Peyer's patch (tissue), 4 donors: ENCODE measurements at regions not wholly inside any gene's neighbourhood (a gene's known extent, or its start where the extent isn't known, plus 50 kb on each side); places are given as distances from the start of the nearest gene placed in this dataset.

ENCODE experiments used
- DNase-seq, 3 donors: peaks; one replicate each; pipeline ENCODE4 v3.0.0-alpha.2; 2017 to 2019
- H3K27ac ChIP-seq, 4 donors: fragments of 200-600 bp; sonication (generic); one replicate each; pipeline ENCODE4 v1.5.1; 2016 to 2019
- H3K27me3 ChIP-seq, 2 donors: fragments of 200-600 bp; sonication (generic); one replicate each; pipeline ENCODE4 v1.5.1; 2019
- H3K36me3 ChIP-seq, 3 donors: fragments of 200-600 bp; sonication (generic); one replicate each; pipeline ENCODE4 v1.5.1; 2016 to 2019
- H3K4me1 ChIP-seq, 4 donors: fragments of 200-600 bp; sonication (generic); one replicate each; pipeline ENCODE4 v1.5.1; 2016 to 2019
- H3K4me3 ChIP-seq, 4 donors: fragments of 200-600 bp; sonication (generic); 1 replicate in 3 of 4; 2 replicates in 1 of 4; pipeline ENCODE4 v1.5.1; 2016 to 2019; ENCODE audit warnings: mild to moderate bottlenecking in 1 of 4
- H3K9me3 ChIP-seq, 4 donors: fragments of 200-600 bp; sonication (generic); one replicate each; pipeline ENCODE4 v1.5.1; 2016 to 2019; ENCODE audit warnings: mild to moderate bottlenecking in 1 of 4
- POLR2A ChIP-seq, 2 donors: fragments of 450-650 bp; IDR thresholded peaks; one replicate each; pipeline ENCODE4 v1.5.1; 2017; ENCODE audit warnings: antibody characterized with exemption in 2 of 2, mild to moderate bottlenecking in 2 of 2, moderate library complexity in 2 of 2
- TF ChIP-seq, protein P1 (sequence below), 6 experiments: fragments of 450-650 bp in 4 of 6; fragments of 200-600 bp in 2 of 6; sonication (generic) in 1 of 6; IDR thresholded peaks; one replicate each; pipeline ENCODE4 v1.5.1; 2017 to 2019; ENCODE audit warnings: antibody characterized with exemption in 6 of 6, mild to moderate bottlenecking in 3 of 6, moderate library complexity in 1 of 6

DNA sequence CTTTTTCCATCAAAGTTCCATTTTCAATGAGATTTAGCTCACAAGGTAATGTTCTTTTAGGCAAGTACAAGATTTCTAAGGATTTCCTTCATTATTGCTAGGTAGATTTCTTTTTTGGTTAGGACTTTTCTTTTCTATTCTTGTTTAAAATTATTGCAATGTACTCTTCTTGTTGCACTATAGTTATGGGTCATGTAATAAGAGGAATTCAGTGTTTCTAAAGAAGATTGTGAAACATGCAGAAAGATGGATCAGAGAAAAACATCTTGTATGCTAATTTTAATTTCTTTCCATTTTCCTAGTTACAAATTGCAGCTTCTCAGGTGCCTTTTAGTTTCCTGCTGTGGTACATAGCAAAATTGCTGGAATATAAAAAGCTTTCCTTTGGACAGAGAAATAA, 56.1 kb downstream of the BTG1 start:
- TF ChIP-seq, protein P1, sequence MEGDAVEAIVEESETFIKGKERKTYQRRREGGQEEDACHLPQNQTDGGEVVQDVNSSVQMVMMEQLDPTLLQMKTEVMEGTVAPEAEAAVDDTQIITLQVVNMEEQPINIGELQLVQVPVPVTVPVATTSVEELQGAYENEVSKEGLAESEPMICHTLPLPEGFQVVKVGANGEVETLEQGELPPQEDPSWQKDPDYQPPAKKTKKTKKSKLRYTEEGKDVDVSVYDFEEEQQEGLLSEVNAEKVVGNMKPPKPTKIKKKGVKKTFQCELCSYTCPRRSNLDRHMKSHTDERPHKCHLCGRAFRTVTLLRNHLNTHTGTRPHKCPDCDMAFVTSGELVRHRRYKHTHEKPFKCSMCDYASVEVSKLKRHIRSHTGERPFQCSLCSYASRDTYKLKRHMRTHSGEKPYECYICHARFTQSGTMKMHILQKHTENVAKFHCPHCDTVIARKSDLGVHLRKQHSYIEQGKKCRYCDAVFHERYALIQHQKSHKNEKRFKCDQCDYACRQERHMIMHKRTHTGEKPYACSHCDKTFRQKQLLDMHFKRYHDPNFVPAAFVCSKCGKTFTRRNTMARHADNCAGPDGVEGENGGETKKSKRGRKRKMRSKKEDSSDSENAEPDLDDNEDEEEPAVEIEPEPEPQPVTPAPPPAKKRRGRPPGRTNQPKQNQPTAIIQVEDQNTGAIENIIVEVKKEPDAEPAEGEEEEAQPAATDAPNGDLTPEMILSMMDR (IDR thresholded peaks at IDR 0.05) = no peak
- TF ChIP-seq POLR2A (IDR thresholded peaks at IDR 0.05) = no peak
- no peaks in the 10 kb centered on the region for H3K9me3 ChIP-seq
- H3K27me3 ChIP-seq = no peaks in the 10 kb centered on the region
- no peaks in the 10 kb centered on the region for H3K36me3 ChIP-seq
- no peak for DNase-seq
- peaks cover 0 to 6% (median 0%) of the 10 kb centered on the region in 4 donors for H3K4me1 ChIP-seq
- H3K4me3 ChIP-seq = no peak overlapping the region
- no peak overlapping the region for H3K27ac ChIP-seq

- DNase-seq = no peak
- no peaks in the 10 kb centered on the region for H3K9me3 ChIP-seq
- no peak for TF ChIP-seq POLR2A (IDR thresholded peaks at IDR 0.05)
- TF ChIP-seq, protein P1 (IDR thresholded peaks at IDR 0.05) = no peak
- no peaks in the 10 kb centered on the region for H3K36me3 ChIP-seq
- H3K27me3 ChIP-seq = no peaks in the 10 kb centered on the region
- H3K4me3 ChIP-seq = no peak overlapping the region
- H3K27ac ChIP-seq = no peak overlapping the region
- no peaks in the 10 kb centered on the region for H3K4me1 ChIP-seq
Measured at GRCh38 chr12:92088805-92089204, 56.8 kb downstream of the BTG1 start.

DNA sequence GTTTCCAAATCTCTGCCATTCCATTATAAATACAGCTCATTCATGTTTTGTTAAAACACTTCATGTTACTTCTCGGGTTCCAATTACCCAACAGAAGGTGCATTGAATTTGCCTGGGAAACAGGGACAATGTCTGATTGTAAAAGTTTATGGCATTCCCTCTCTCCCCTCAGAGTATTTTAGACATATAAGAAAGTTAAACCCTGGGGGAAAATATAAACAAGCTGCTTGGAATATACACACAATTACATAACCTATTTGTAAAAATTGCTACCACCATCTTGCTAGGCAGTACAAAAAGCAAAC, 60.0 kb downstream of the BTG1 start:
- TF ChIP-seq POLR2A (IDR thresholded peaks at IDR 0.05) = no peak
- TF ChIP-seq, protein P1 (IDR thresholded peaks at IDR 0.05) = no peak
- H3K9me3 ChIP-seq = no peaks in the 10 kb centered on the region
- no peak for DNase-seq
- H3K27me3 ChIP-seq = no peaks in the 10 kb centered on the region
- H3K27ac ChIP-seq = no peak overlapping the region
- no peak overlapping the region for H3K4me3 ChIP-seq
- H3K36me3 ChIP-seq = no peaks in the 10 kb centered on the region
- H3K4me1 ChIP-seq = no peaks in the 10 kb centered on the region

DNA sequence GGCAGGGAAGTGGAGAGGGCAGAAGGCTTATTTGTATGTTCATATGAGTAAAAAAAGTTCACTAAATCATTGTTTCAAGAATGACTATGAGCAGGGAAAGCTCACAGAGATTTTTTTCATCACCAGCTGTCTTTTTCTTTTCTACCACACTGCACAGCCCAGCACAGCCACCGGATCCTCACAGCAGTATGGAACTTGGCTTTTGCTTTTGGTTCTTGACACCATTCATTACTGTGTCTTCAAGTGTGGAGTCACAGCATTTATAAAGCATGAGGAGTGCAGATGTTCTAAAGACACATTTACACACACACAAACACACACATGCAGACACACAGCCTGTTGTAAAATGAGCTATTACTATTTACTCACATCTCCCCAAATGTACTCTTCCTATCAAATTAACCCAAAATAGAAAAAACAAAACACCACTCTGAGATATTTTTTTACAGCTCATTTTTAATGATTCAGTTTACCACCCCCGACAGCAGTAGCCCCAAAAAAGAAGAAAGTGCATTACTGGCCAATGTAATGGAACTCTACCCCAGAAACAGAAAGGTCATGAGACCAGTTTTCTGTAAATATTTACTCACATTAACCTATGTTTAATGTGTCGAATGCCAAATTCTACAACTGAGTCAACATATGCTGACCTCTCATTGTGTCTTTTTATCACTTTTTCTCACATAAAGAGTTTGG, 60.5 kb downstream of the BTG1 start:
- Histone ChIP-seq H3K27me3 (no peaks in the 10 kb centered on the region), H3K27ac (no peak overlapping the region), H3K36me3 (no peaks in the 10 kb centered on the region), H3K4me1 (no peaks in the 10 kb centered on the region), H3K4me3 (no peak overlapping the region), H3K9me3 (no peaks in the 10 kb centered on the region)
- DNase-seq = no peak
- TF ChIP-seq, protein P1 (IDR thresholded peaks at IDR 0.05) = no peak
- no peak for TF ChIP-seq POLR2A (IDR thresholded peaks at IDR 0.05)

- peak overlapping the region in 2 of 4 donors; percentile 11 to 33 for H3K27ac ChIP-seq
Measured at GRCh38 chr12:92080911-92081285, 64.7 kb downstream of the BTG1 start.

More at GRCh38 chr12:92080911-92081285, 64.7 kb downstream of the BTG1 start:
- Histone ChIP-seq H3K36me3 (no peaks in the 10 kb centered on the region), H3K27me3 (no peaks in the 10 kb centered on the region), H3K9me3 (no peaks in the 10 kb centered on the region), H3K4me1 (peaks cover 0 to 4% (median 0%) of the 10 kb centered on the region in 4 donors), H3K4me3 (no peak overlapping the region)
- no peak for DNase-seq
- TF ChIP-seq, protein P1 (IDR thresholded peaks at IDR 0.05) = no peak
- no peak for TF ChIP-seq POLR2A (IDR thresholded peaks at IDR 0.05)
